Psoas muscle (tissue), 7 donors: ENCODE measurements at regions not wholly inside any gene's neighbourhood (a gene's known extent, or its start where the extent isn't known, plus 50 kb on each side); places are given as distances from the start of the nearest gene placed in this dataset.

Experiments
- ATAC-seq, 4 donors: fragments of 200-7000 bp; cut with Tn5 transposase; one replicate each; pipeline ENCODE4 v1.9.1; 2020; ENCODE audit warnings: moderate library complexity in 3 of 4, mild to moderate bottlenecking in 2 of 4
- DNase-seq, 2 donors: peaks; one replicate each; pipeline ENCODE4 v3.0.0-alpha.2; 2020
- H3K27ac ChIP-seq: fragments of 200-600 bp; one replicate; pipeline ENCODE4 v1.8.0; 2022
- H3K27me3 ChIP-seq, 3 donors: fragments of 200-600 bp in 1 of 3; one replicate each; pipeline versions ENCODE4 v1.6.1 to v1.8.0; 2013 to 2022; ENCODE audit warnings: low read length in 2 of 3, mild to moderate bottlenecking in 2 of 3, moderate library complexity in 1 of 3; ENCODE audit not compliant: insufficient read depth in 3 of 3
- H3K36me3 ChIP-seq, 2 donors: fragments of 200-600 bp in 1 of 2; one replicate each; pipeline versions ENCODE4 v1.6.1 to v1.8.0; 2013 to 2022; ENCODE audit warnings: low read depth in 1 of 2, mild to moderate bottlenecking in 1 of 2, moderate library complexity in 1 of 2; ENCODE audit not compliant: insufficient read depth in 1 of 2
- H3K4me1 ChIP-seq: fragments of 200-600 bp; one replicate; pipeline ENCODE4 v1.8.0; 2022
- H3K4me3 ChIP-seq: fragments of 200-600 bp; one replicate; pipeline ENCODE4 v1.8.0; 2022; ENCODE audit warnings: mild to moderate bottlenecking
- H3K9me3 ChIP-seq: fragments of 200-600 bp; one replicate; pipeline ENCODE4 v1.8.0; 2022
- WGBS, 3 donors: extraction: QIAGEN DNeasy Blood & Tissue Kit; methylation state at CpG; one replicate each; pipeline versions ENCODE4 v1.1.6 to v1.1.7; 2013; 5-methylcytosine and 5-hydroxymethylcytosine counted together
- intact Hi-C, 2 donors: fragments of 100-400 bp; cut with DNase I; formaldehyde crosslinking; loops; one replicate each; pipeline versions ENCODE4 v1.11.0 to v1.14.2; 2022
- TF ChIP-seq, protein P1 (sequence below): fragments of 200-600 bp; IDR thresholded peaks from one replicate; pipeline ENCODE4 v1.8.0; 2022; ENCODE audit warnings: antibody characterized with exemption
- donor health status: healthy with polysubstance abuse.
- donor health status: DM: no; HTN: no; CAD: no; lungs with moderate emphysema.
- donor health status: Bipolar disorder and iron deficiency.
- donor health status: healthy.
- donor health status: DM: yes; HTN: yes; CAD: no.
- donor health status: DM: no; HTN: no; CAD: no.
- donor health status: DM: yes; HTN: yes; CAD: no.

DNA sequence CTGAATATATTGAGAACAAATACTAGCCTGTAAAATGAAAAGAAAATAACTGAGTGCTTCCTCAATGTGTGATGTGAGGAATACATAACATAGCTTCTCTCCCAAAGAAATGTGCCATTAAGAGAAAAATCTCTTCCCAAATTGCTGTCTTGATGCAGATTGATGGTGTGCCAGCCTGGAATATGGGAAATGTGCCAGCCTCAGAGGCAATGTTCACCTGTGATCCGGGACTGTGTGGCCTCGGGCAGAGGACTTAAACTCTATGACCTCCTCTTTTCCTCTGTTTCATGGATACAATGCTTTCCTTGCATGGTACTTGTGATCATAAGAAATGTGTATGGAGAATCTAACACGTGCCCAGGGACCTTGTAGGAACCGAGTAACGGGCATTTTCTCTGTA is 370.9 kb downstream of the DIRAS2 start:
- Histone ChIP-seq H3K27ac (no peak overlapping the region), H3K4me3 (no peak overlapping the region), H3K27me3 (peaks cover 0 to 8% (median 5%) of the 10 kb centered on the region in 3 donors), H3K4me1 (no peaks in the 10 kb centered on the region), H3K9me3 (no peaks in the 10 kb centered on the region), H3K36me3 (no peaks in the 10 kb centered on the region)
- intact Hi-C loops = no loop called here
- 42 to 58% (median 46%) methylated on average over 5 of the region's 5 CpGs for WGBS, 3 donors
- TF ChIP-seq, protein P1, sequence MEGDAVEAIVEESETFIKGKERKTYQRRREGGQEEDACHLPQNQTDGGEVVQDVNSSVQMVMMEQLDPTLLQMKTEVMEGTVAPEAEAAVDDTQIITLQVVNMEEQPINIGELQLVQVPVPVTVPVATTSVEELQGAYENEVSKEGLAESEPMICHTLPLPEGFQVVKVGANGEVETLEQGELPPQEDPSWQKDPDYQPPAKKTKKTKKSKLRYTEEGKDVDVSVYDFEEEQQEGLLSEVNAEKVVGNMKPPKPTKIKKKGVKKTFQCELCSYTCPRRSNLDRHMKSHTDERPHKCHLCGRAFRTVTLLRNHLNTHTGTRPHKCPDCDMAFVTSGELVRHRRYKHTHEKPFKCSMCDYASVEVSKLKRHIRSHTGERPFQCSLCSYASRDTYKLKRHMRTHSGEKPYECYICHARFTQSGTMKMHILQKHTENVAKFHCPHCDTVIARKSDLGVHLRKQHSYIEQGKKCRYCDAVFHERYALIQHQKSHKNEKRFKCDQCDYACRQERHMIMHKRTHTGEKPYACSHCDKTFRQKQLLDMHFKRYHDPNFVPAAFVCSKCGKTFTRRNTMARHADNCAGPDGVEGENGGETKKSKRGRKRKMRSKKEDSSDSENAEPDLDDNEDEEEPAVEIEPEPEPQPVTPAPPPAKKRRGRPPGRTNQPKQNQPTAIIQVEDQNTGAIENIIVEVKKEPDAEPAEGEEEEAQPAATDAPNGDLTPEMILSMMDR = no peak
- ATAC-seq (no peak), DNase-seq (no peak)

DNA sequence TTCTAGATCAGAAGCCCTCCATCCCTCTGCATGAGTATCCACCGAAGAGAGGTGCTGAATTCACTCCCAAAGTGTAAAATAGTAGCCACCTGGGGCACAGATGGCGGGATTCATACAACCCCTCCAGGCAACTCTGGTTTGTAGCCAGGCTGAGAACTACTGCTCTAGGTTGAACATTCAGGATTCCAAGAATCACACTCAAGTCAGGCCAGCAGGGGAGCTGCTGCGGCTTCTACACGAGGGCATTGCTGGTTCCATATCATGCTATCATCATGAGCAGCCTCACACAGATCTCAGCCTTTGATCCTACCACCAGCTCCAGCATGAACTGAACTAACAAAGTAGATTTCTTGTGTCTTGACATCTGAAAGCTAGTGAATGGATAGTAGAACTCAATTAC is 367.9 kb downstream of the DIRAS2 start:
- WGBS, 3 donors = 74 to 82% (median 75%) methylated on average over 4 of the region's 4 CpGs
- no peaks in the 10 kb centered on the region for H3K9me3 ChIP-seq
- no peak overlapping the region for H3K4me3 ChIP-seq
- ATAC-seq (no peak), DNase-seq (no peak)
- H3K27ac ChIP-seq = no peak overlapping the region
- H3K36me3 ChIP-seq = no peaks in the 10 kb centered on the region
- H3K27me3 ChIP-seq = peaks cover 0 to 5% (median 4%) of the 10 kb centered on the region in 3 donors
- H3K4me1 ChIP-seq = no peaks in the 10 kb centered on the region
- TF ChIP-seq, protein P1 = no peak
- intact Hi-C loops = no loop called here

DNA sequence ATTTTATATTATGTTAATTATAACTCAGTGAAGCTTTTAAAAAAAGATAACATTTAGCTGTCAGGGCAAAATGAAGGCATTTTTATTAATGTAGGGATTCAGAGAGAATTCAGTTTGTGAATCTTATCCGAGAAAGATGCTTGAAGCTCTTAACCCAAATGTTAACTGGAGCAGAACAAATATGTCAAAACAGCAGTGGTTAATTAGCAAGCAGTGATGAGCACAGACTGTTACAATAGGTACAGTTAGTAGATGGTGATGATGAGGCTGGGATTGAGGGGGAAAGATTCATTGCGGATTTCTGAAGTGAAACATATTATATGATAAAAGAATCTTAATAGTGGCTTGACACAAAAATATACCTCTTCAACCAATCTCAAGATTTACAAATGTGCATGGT is 356.7 kb downstream of the DIRAS2 start:
- no peak for DNase-seq
- no peak overlapping the region for H3K27ac ChIP-seq
- intact Hi-C loops = no loop called here
- H3K36me3 ChIP-seq = no peaks in the 10 kb centered on the region
- H3K4me3 ChIP-seq = no peak overlapping the region
- H3K9me3 ChIP-seq = no peaks in the 10 kb centered on the region
- TF ChIP-seq, protein P1 = no peak
- H3K27me3 ChIP-seq = no peaks in the 10 kb centered on the region
- no peaks in the 10 kb centered on the region for H3K4me1 ChIP-seq
- 80 to 88% (median 85%) methylated on average over 2 of the region's 2 CpGs for WGBS, 3 donors
- ATAC-seq = no peak

DNA sequence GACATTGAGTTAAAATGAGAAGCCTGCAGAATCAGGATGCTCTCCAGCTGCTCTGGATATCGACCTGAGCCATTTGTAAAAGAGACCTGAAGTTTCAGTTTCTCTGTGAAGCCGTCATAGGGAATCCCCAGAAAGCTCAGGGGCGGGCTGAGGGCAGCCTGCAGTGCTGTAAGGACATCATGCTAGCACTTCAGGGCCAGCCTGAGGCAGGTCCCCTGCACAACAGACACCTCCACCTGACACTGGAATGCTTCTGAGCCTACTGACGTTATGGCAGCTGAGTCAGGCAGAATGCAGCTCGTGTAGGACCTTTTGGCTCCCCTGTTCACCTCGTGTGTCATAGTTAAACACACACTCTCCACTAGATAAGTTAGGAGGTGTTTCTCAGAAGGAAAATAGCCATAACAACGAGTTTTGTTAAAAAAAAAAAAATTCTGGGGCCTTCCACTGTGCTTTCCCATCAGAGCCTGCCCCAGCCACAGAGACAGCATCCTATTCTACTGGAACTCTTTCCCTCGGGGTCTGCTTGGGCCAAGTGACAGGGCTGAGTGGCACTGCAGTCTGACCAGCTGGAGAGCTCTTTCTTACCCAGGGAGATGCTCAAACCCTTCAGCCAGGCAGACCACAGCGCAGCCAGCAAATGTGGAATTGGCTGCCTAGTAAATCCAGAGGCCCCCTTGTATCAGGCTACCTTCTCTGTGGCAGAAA is 354.9 kb downstream of the DIRAS2 start:
- intact Hi-C loops = no loop called here
- DNase-seq (no peak), ATAC-seq (no peak)
- no peaks in the 10 kb centered on the region for H3K9me3 ChIP-seq
- no peaks in the 10 kb centered on the region for H3K36me3 ChIP-seq
- no peak overlapping the region for H3K27ac ChIP-seq
- no peaks in the 10 kb centered on the region for H3K27me3 ChIP-seq
- TF ChIP-seq, protein P1 = no peak
- no peak overlapping the region for H3K4me3 ChIP-seq
- 37 to 57% (median 48%) methylated on average over 9 of the region's 9 CpGs for WGBS, 3 donors
- H3K4me1 ChIP-seq = no peaks in the 10 kb centered on the region

DNA sequence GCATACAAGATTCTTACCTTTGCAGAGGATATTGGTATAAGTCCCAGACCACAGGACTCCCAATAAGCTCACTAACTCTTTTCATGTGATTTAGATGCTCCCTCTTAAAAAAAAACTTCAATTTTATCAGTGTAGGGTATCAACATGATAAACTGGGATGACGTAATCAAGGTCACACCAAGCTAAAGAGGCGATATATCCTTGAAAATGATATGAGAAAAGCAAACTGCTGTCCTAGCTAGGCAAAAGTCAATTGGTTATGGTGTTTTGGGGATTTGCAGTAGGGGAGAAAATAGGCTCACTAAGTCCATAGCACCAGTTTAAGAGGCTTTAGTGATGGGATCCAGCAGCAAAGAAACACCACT is 354.4 kb downstream of the DIRAS2 start:
- Histone ChIP-seq H3K36me3 (no peaks in the 10 kb centered on the region), H3K4me1 (no peaks in the 10 kb centered on the region), H3K27me3 (no peaks in the 10 kb centered on the region), H3K27ac (no peak overlapping the region), H3K4me3 (no peak overlapping the region), H3K9me3 (no peaks in the 10 kb centered on the region)
- WGBS, 3 donors = 62 to 78% (median 71%) methylated on average over 2 of the region's 2 CpGs
- TF ChIP-seq, protein P1 = no peak
- ATAC-seq (no peak), DNase-seq (no peak)
- intact Hi-C loops = no loop called here
